GM18511 (cell line): ENCODE measurements at regions not wholly inside any gene's neighbourhood (a gene's known extent, or its start where the extent isn't known, plus 50 kb on each side); places are given as distances from the start of the nearest gene placed in this dataset.
"Not testable (repeated sequence)": the region's sequence is repeated elsewhere in the genome, so short reads cannot be mapped to it uniquely, and the experiment has no call there.

Source experiments
- ATAC-seq: cut with Tn5 transposase; IDR thresholded peaks from one replicate; pipeline ENCODE4 v1.9.1; 2021; ENCODE audit warnings: mild to moderate bottlenecking, moderate library complexity; ENCODE audit not compliant: unreplicated experiment

GRCh38 chr13:38415233-38415632 is 65.6 kb downstream of the UFM1 start:
- peak; percentile 99 for ATAC-seq

GRCh38 chr13:38417241-38417640 is 67.6 kb downstream of the UFM1 start:
- ATAC-seq, result no peak

GRCh38 chr13:38417727-38418126 is 68.1 kb downstream of the UFM1 start:
- peak; percentile 28 for ATAC-seq

GRCh38 chr13:38418286-38418685 is 68.6 kb downstream of the UFM1 start:
- no peak for ATAC-seq

- no peak for ATAC-seq
Measured at GRCh38 chr13:38419312-38419873, 69.7 kb downstream of the UFM1 start.

- no peak for ATAC-seq
Measured at GRCh38 chr13:38421590-38422560, 72.2 kb downstream of the UFM1 start.

GRCh38 chr13:38429916-38430315 is 80.3 kb downstream of the UFM1 start:
- no peak for ATAC-seq

- ATAC-seq, result no peak
Measured at GRCh38 chr13:38430796-38431195, 81.1 kb downstream of the UFM1 start.

GRCh38 chr13:38440666-38441065 is 91.0 kb downstream of the UFM1 start:
- no peak for ATAC-seq

- ATAC-seq, result no peak
Measured at GRCh38 chr13:38444904-38445303, 95.3 kb downstream of the UFM1 start.

- no peak for ATAC-seq
Measured at GRCh38 chr13:38452656-38453055, 103.0 kb downstream of the UFM1 start.

GRCh38 chr13:38462605-38463004 is 113.0 kb downstream of the UFM1 start:
- ATAC-seq, result peak; percentile 65

- ATAC-seq, result no peak
Measured at GRCh38 chr13:38463048-38463447, 113.4 kb downstream of the UFM1 start.

- ATAC-seq, result not testable (repeated sequence)
Measured at GRCh38 chr13:38472411-38472810, 122.8 kb downstream of the UFM1 start.

- ATAC-seq, result no peak
Measured at GRCh38 chr13:38473305-38473704, 123.7 kb downstream of the UFM1 start.

- ATAC-seq, result no peak
Measured at GRCh38 chr13:38477676-38478075, 128.0 kb downstream of the UFM1 start.

GRCh38 chr13:38483623-38484022 is 134.0 kb downstream of the UFM1 start:
- ATAC-seq, result peak; percentile 77

- ATAC-seq, result no peak
Measured at GRCh38 chr13:38490657-38491056, 141.0 kb downstream of the UFM1 start.

- ATAC-seq, result no peak
Measured at GRCh38 chr13:38494445-38494844, 144.8 kb downstream of the UFM1 start.

GRCh38 chr13:38496917-38497316 is 147.3 kb downstream of the UFM1 start:
- ATAC-seq, result no peak

GRCh38 chr13:38498271-38498670 is 148.6 kb downstream of the UFM1 start:
- ATAC-seq, result no peak

- ATAC-seq, result no peak
Measured at GRCh38 chr13:38514575-38514974, 164.9 kb downstream of the UFM1 start.
